KBM-7 (cell line): ENCODE measurements at regions not wholly inside any gene's neighbourhood (a gene's known extent, or its start where the extent isn't known, plus 50 kb on each side); places are given as distances from the start of the nearest gene placed in this dataset.
"Not testable (repeated sequence)": the region's sequence is repeated elsewhere in the genome, so short reads cannot be mapped to it uniquely, and the experiment has no call there.

Experiments
- DNase-seq: peaks from one replicate; pipeline ENCODE4 v3.0.0-alpha.2; 2015
- in situ Hi-C: fragments of 300-500 bp; cut with MboI; formaldehyde crosslinking; loops from 2 replicates; pipeline ENCODE4 v1.14.3; 2020; ENCODE audit warnings: low sequenced_read_pairs, low pct_unique_long_range_greater_than_20kb, mixed read lengths

GRCh38 chr3:72047221-72047871 lies 262.4 kb upstream of the PROK2 start:
- in situ Hi-C loops = no loop called here
- no peak for DNase-seq

- in situ Hi-C loops = no loop called here
- no peak for DNase-seq
Observed at GRCh38 chr3:72044231-72044855, 259.4 kb upstream of the PROK2 start.

GRCh38 chr3:72043204-72044133 lies 258.5 kb upstream of the PROK2 start:
- in situ Hi-C loops = no loop called here
- DNase-seq = no peak

- no peak for DNase-seq
- in situ Hi-C loops = no loop called here
Observed at GRCh38 chr3:72042397-72043203, 257.7 kb upstream of the PROK2 start.

- DNase-seq = no peak
- in situ Hi-C loops = no loop called here
Observed at GRCh38 chr3:72041511-72041910, 256.6 kb upstream of the PROK2 start.

GRCh38 chr3:72041076-72041475 lies 256.1 kb upstream of the PROK2 start:
- no peak for DNase-seq
- in situ Hi-C loops = no loop called here

- in situ Hi-C loops = no loop called here
Observed at GRCh38 chr3:72039677-72040076, 254.7 kb upstream of the PROK2 start.

GRCh38 chr3:72036899-72037298 lies 252.0 kb upstream of the PROK2 start:
- in situ Hi-C loops = no loop called here
- DNase-seq = no peak

More at GRCh38 chr3:72039677-72040076, 254.7 kb upstream of the PROK2 start:
- DNase-seq = no peak

GRCh38 chr3:72035606-72036005 lies 250.7 kb upstream of the PROK2 start:
- in situ Hi-C loops = no loop called here
- no peak for DNase-seq

GRCh38 chr3:72034986-72035385 lies 250.0 kb upstream of the PROK2 start:
- in situ Hi-C loops = no loop called here
- DNase-seq = no peak

GRCh38 chr3:72033666-72034428 lies 248.9 kb upstream of the PROK2 start:
- no peak for DNase-seq

GRCh38 chr3:72032441-72033135 lies 247.6 kb upstream of the PROK2 start:
- no peak for DNase-seq
- in situ Hi-C loops = no loop called here

More at GRCh38 chr3:72033666-72034428, 248.9 kb upstream of the PROK2 start:
- in situ Hi-C loops = no loop called here

- DNase-seq = peak; percentile 80
- in situ Hi-C loops = no loop called here
Observed at GRCh38 chr3:72031581-72031980, 246.6 kb upstream of the PROK2 start.

GRCh38 chr3:72030296-72030695 lies 245.3 kb upstream of the PROK2 start:
- DNase-seq, in situ Hi-C loops: not testable (repeated sequence)

- in situ Hi-C loops, DNase-seq: not testable (repeated sequence)
Observed at GRCh38 chr3:72028726-72029125, 243.8 kb upstream of the PROK2 start.

GRCh38 chr3:72028307-72028706 lies 243.4 kb upstream of the PROK2 start:
- in situ Hi-C loops, DNase-seq: not testable (repeated sequence)

GRCh38 chr3:72027728-72028127 lies 242.8 kb upstream of the PROK2 start:
- DNase-seq, in situ Hi-C loops: not testable (repeated sequence)

- no peak for DNase-seq
- in situ Hi-C loops = no loop called here
Observed at GRCh38 chr3:72022027-72022426, 237.1 kb upstream of the PROK2 start.
